ENCODE measurements at regions not wholly inside any gene's neighbourhood (a gene's known extent, or its start where the extent isn't known, plus 50 kb on each side); places are given as distances from the start of the nearest gene placed in this dataset.

DNA sequence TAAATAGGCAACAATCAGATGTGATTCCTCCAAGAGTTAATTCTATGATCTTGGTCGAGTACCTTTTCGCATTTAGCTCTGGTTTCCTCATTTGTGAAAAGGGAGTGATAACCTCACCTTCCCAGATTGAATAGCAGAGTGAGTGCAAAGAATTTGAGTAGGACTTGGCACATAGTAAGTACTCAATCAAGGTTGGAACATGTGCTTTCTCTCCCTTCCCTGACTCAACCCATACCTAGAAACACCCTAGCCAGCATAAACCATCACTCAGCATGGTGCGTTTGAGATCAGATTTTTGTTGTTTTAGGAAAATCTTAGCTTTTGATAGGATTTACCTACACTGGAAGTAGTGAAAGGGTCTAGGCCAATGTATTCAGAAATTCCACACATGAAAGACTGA is 333.4 kb upstream of the NT5E start:
- TF ChIP-seq EZH2 (IDR thresholded peaks at IDR 0.05; ENCODE audit: insufficient read depth, poor library complexity, severe bottlenecking) (no peak), EZH2phosphoT487 (IDR thresholded peaks at IDR 0.05; ENCODE audit: insufficient read depth, low read depth) (no peak)
